K562 (cell line): ENCODE measurements at regions not wholly inside any gene's neighbourhood (a gene's known extent, or its start where the extent isn't known, plus 50 kb on each side); places are given as distances from the start of the nearest gene placed in this dataset.

ENCODE experiments used
- ATAC-seq: fragments of 200-7000 bp; cut with Tn5 transposase; 3 replicates; pipeline ENCODE4 v1.9.1; 2020; ENCODE audit warnings: moderate library complexity
- BruUV-seq: library from RNA; stranded (reverse); fragments of 400-500 nt; replicated peaks from 2 replicates; lab custom pipeline; 2021; lab: Mats Ljungman, UMichigan
- CTCF ChIA-PET: fragments of 300-600 bp; formaldehyde crosslinking; extraction: SDS; loops from one replicate; lab custom pipeline; 2021; ENCODE audit warnings: low intra/inter-chr PET ratio; lab: Yijun Ruan, JAX
- POLR2A ChIA-PET: fragments of 300-600, 350-650 bp; sonication (Branson Sonifier 250); formaldehyde crosslinking; extraction: SDS; loops from one replicate; lab custom pipeline; 2021; ENCODE audit warnings: antibody characterized with exemption, inconsistent platforms; lab: Yijun Ruan, JAX
- DNase-seq, 4 experiments: peaks; one replicate each; pipeline versions ENCODE4 v3.0.0 to v3.0.0-alpha.2; 2011 to 2018; ENCODE audit warnings: low spot score in 3 of 4, mixed read lengths in 3 of 4; ENCODE audit errors: extremely low read depth in 1 of 4
- FAIRE-seq: peaks from 2 replicates; lab custom pipeline; 2011; peaks lifted over from hg19 to GRCh38; lab: Jason Lieb, UNC
- H2AFZ ChIP-seq: 2 replicates; pipeline ENCODE4 v1.6.0; 2011; ENCODE audit warnings: low read depth, low read length, control low read depth, inconsistent platforms
- H3K27ac ChIP-seq: fragments of 200-600 bp; 3 replicates; pipeline ENCODE4 v1.8.0; 2011; ENCODE audit warnings: low read depth, mild to moderate bottlenecking, control low read depth, inconsistent platforms, low read length, moderate library complexity, mixed read lengths; ENCODE audit errors: extremely low read depth
- H3K27me3 ChIP-seq, 2 experiments: fragments of 300-600 bp in 1 of 2; 2 replicates in 1 of 2; 3 replicates in 1 of 2; pipeline versions ENCODE4 v1.6.0 to v1.8.0; 2011; ENCODE audit warnings: inconsistent platforms in 2 of 2, low read length in 2 of 2, mild to moderate bottlenecking in 1 of 2, mixed read lengths in 1 of 2, moderate library complexity in 1 of 2; ENCODE audit not compliant: control insufficient read depth in 2 of 2, insufficient read depth in 2 of 2
- H3K36me3 ChIP-seq: fragments of 300-600 bp; 3 replicates; pipeline ENCODE4 v1.8.0; 2011; ENCODE audit warnings: mild to moderate bottlenecking, low read length, inconsistent platforms; ENCODE audit not compliant: control insufficient read depth, insufficient read depth
- H3K4me1 ChIP-seq, 2 experiments: fragments of 200-600 bp in 1 of 2; replicated peaks in 1 of 2; 2 replicates in 1 of 2; 3 replicates in 1 of 2; pipeline versions ENCODE4 v1.5.1 to v1.8.0; 2011; ENCODE audit warnings: inconsistent platforms in 2 of 2, low read length in 2 of 2, mild to moderate bottlenecking in 1 of 2, mixed read lengths in 1 of 2, moderate library complexity in 1 of 2; ENCODE audit not compliant: control insufficient read depth in 2 of 2, insufficient read depth in 2 of 2
- H3K4me2 ChIP-seq: 2 replicates; pipeline ENCODE4 v1.6.1; 2011; ENCODE audit warnings: low read length, control low read depth, inconsistent platforms, mixed read lengths; ENCODE audit not compliant: insufficient read depth
- H3K4me3 ChIP-seq: fragments of 200-600 bp; sonication (generic), shearing (Covaris generic); 2 replicates; pipeline ENCODE4 v1.5.1; 2016; ENCODE audit warnings: control low read depth, inconsistent platforms
- H3K79me2 ChIP-seq: fragments of 200-600 bp; 3 replicates; pipeline ENCODE4 v1.8.0; 2011; ENCODE audit warnings: low read length, inconsistent platforms; ENCODE audit not compliant: control insufficient read depth, insufficient read depth
- H3K9ac ChIP-seq, 2 experiments: 2 replicates each; pipeline versions ENCODE4 v1.6.0 to v1.6.1; 2011; ENCODE audit warnings: low read depth in 2 of 2, low read length in 2 of 2, control low read depth in 1 of 2, inconsistent platforms in 1 of 2, mild to moderate bottlenecking in 1 of 2, mixed read lengths in 1 of 2; ENCODE audit not compliant: insufficient read depth in 1 of 2
- H3K9me1 ChIP-seq: one replicate; pipeline ENCODE4 v1.6.0; 2011; ENCODE audit warnings: inconsistent platforms, mild to moderate bottlenecking, low read length, moderate library complexity; ENCODE audit not compliant: control insufficient read depth, insufficient read depth
- H3K9me3 ChIP-seq: replicated peaks from 2 replicates; pipeline ENCODE4 v1.5.1; 2011; ENCODE audit warnings: low read depth, low read length, inconsistent platforms; ENCODE audit not compliant: control insufficient read depth, insufficient read depth
- H4K20me1 ChIP-seq: replicated peaks from 2 replicates; pipeline ENCODE4 v1.6.1; 2011; ENCODE audit warnings: low read length, inconsistent platforms, mixed read lengths; ENCODE audit not compliant: control insufficient read depth, insufficient read depth
- IRF2 ChIP-seq: sonication (generic); formaldehyde crosslinking; IDR thresholded peaks from 2 replicates; pipeline ENCODE4 v1.8.1; 2022; ENCODE audit warnings: mild to moderate bottlenecking, missing genetic modification reagents
- KDM5B ChIP-seq: fragments of 200-600 bp; sonication (generic); IDR thresholded peaks from 2 replicates; pipeline ENCODE4 v1.6.1; 2012; ENCODE audit warnings: low read depth, mild to moderate bottlenecking, moderate library complexity, low read length, control low read depth, inconsistent platforms; ENCODE audit not compliant: insufficient replicate concordance
- NFIC ChIP-seq: fragments of 450-650 bp; IDR thresholded peaks from 2 replicates; pipeline ENCODE4 v1.6.1; 2017; ENCODE audit warnings: mild to moderate bottlenecking, inconsistent platforms
- WGBS: fragments of 100-300 bp; shearing (Covaris generic); methylation state at CpG from one replicate; pipeline ENCODE4 v1.1.6; 2016; ENCODE audit warnings: low coverage, mixed read lengths; ENCODE audit not compliant: insufficient coverage; ENCODE audit errors: missing lambda C conversion rate; 5-methylcytosine and 5-hydroxymethylcytosine counted together
- in situ Hi-C: fragments of 300-500 bp; cut with MboI; formaldehyde crosslinking; loops from 4 replicates; pipeline ENCODE4 v1.15.0; 2018; ENCODE audit warnings: inconsistent platforms, mixed read lengths
- intact Hi-C: fragments of 100-400 bp; cut with micrococcal nuclease; formaldehyde crosslinking; loops from 2 replicates; pipeline ENCODE4 v1.14.2; 2022

DNA sequence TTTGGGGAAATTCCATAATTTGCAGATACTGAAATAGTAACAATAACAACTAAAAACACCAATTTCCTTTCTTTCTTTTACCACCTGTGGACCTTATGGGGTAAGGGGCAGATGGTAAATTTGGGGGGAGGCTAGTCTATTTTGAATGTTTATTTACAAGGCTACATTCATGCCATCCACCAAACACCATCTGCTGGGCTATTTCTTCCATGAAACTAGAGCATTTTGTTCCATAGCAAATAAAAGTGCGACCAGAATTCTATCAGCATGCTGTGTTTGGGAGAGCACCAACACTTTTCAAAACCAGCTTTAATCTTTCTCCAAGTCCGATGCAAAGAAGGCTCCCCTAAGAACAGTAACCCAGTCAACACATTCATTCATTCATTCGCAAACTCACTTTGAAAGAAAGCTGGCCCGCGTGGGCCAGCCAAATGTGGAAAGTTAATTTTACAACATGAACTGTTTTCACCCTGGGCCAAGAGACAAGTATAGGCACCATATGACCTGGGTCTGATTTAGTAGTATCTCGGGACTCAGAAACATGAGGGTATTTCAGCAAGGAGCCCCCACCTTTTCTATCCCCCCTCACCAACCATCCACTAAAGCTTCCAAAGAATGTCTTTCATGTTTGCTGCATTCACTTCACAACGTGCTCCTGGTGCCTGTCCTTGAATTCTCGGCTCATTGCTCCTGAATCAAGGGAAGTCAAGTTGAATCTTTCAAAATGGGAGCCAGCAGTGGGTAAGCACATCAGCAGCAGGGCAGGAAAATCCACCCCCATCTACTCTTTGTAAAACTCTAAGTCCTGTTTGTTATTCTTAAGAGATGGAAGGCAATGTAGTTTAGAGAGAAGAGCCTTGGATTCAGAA lies 210.6 kb downstream of the C1D start:
- in situ Hi-C loops = no loop called here

DNA sequence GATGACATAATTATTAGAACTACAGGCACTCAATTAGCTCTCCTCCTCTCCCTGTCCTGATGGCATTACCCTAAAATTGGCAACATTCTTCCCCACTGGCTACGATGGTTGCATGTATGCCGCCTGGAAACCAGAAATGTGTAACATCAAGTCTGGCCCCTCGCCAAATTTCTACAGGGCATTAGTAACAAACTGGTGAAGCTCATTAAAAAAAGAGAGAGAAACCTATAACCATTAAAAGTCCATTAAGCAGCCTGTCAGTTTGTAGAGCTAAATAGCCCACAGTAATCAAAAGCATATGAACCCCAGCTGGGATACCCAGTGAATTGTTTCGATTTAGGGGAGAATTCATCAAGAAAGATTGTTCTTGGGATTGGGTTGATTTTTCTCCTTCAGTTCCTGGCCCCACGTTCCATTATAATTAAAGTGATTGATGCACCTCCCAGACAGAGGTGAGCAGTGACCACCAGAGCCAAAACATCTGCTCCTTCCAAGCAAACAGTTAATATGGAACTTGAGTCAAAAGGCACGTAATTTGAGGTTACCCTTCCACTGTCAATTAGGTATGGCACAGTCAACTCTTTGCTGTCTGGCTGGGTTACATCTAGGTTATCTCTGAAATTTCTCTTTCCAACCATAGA lies 208.6 kb downstream of the C1D start:
- Histone ChIP-seq H3K9me3 (no peaks in the 10 kb centered on the region), H3K4me2 (no peak overlapping the region)
- no TSS peak for BruUV-seq
- TF ChIP-seq NFIC (peak; percentile 31; the same call in 1 of the 2 replicates), IRF2 (CRISPR knock-in tag) (no peak)
- TF ChIP-seq, all 486 proteins: peak for 1
- no peak for ATAC-seq
- Histone ChIP-seq H3K36me3 (no peaks in the 10 kb centered on the region), H3K4me1 (no peaks in the 10 kb centered on the region), H3K9me1 (no peaks in the 10 kb centered on the region), H3K27ac (no peak overlapping the region), H3K79me2 (no peaks in the 10 kb centered on the region), H2AFZ (no peak overlapping the region), H4K20me1 (no peaks in the 10 kb centered on the region), H3K9ac (no peak overlapping the region), H3K4me3 (no peak overlapping the region), H3K27me3 (peaks cover 0 to 4% of the 10 kb centered on the region in 2 experiments; a peak in 1 of 5 replicates)
- 3% methylated on average over 6 of the region's 6 CpGs for WGBS
- ChIA-PET CTCF (no interaction called here), POLR2A (no interaction called here)
- no peak for FAIRE-seq
- in situ Hi-C loops (no loop called here), intact Hi-C loops (no loop called here)
- DNase-seq = no peak

More for the DNA sequence above, 210.6 kb downstream of the C1D start:
- no peaks in the 10 kb centered on the region for H3K36me3 ChIP-seq
- no peak overlapping the region for H3K4me3 ChIP-seq
- H3K9ac ChIP-seq = no peak overlapping the region
- H3K27ac ChIP-seq = no peak overlapping the region
- H3K4me1 ChIP-seq = no peaks in the 10 kb centered on the region
- FAIRE-seq (no peak), DNase-seq (no peak), ATAC-seq (no peak)
- no peaks in the 10 kb centered on the region for H3K9me1 ChIP-seq
- no peaks in the 10 kb centered on the region for H3K27me3 ChIP-seq
- ChIA-PET POLR2A (interaction anchor here (0.7 to 1.2 kb wide), 2 partner anchors 10 to 15 kb away, joined by 3 to 5 read pairs; no protein-coding TSS in a partner anchor), CTCF (no interaction called here)
- 0% methylated on average over 8 of the region's 8 CpGs for whole genome bisulfite sequencing
- H2AFZ ChIP-seq = no peak overlapping the region
- intact Hi-C loops = no loop called here
- no peaks in the 10 kb centered on the region for H3K9me3 ChIP-seq
- no peaks in the 10 kb centered on the region for H3K79me2 ChIP-seq
- no peaks in the 10 kb centered on the region; the same call in 1 of the 2 replicates for H4K20me1 ChIP-seq
- no TSS peak for BruUV-seq
- no peak overlapping the region for H3K4me2 ChIP-seq
- TF ChIP-seq KDM5B = no peak
